Activated T-cell treated with anti-CD3 and anti-CD28 coated beads for 1 hour (primary cell): ENCODE measurements at regions not wholly inside any gene's neighbourhood (a gene's known extent, or its start where the extent isn't known, plus 50 kb on each side); places are given as distances from the start of the nearest gene placed in this dataset.

Source experiments
- DNase-seq: peaks from one replicate; pipeline ENCODE4 v3.0.0-alpha.2; 2020; ENCODE audit warnings: low read depth

DNA sequence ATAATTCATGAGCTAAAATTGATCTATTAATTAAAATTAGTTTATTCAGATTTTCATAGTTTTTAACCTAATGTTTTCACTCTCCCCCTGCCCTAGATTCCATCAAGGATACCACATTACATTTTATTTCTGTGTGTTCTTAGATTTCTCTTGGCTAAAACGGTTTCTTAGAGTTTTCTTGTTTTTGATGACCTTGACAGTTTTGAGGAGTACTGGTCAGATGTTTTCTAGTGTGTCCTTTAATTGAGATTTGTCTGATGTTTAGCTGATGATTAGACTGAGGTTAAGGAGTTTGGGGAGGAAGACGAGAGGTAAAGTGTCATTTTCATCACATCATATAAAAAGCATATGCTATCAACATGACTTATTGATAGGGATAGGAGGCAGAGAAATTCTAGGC lies 475.9 kb downstream of the SQOR start:
- DNase-seq, result no peak

DNA sequence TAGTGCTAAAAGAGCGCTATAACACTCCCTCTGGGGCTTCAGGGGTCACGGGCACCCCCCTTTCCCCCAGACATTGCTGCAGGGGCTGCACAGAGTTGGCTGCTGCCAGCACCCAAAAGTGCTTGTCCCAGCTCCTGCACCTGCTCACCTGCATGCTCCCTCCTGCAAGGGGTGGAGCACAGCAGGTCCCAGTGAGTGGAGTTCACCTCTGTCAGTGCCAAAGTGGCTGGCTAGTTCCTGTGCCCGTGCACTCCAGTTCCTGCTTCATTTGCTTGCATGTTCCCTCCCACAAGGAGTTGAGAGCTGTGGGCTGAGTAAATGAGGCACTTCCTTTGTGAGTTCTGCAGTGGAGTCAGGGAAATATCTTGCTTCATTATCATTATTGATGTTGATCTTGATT lies 476.9 kb downstream of the SQOR start:
- DNase-seq, result no peak

- no peak for DNase-seq
These were observed 482.2 kb downstream of the SQOR start for GRCh38 chr15:46117071-46117470.

DNA sequence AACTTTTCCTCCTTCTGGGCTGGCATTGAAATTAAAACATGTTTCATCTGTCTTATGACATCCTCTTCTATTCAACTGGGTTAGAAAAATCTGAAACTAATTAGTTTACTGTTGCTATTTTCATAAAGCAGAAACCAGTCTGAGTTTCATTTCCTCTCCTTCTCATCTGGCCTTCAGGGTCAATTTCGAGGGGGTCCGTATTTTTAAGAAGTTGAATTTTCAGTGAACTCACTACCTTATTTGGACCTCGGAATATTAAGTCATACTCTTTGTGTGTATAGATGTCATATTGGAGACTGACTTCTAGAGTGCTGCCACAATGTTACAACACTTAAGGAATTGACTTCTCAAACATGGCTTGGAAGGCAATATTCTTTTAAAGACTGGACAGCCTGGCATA lies 485.9 kb downstream of the SQOR start:
- DNase-seq, result no peak

DNA sequence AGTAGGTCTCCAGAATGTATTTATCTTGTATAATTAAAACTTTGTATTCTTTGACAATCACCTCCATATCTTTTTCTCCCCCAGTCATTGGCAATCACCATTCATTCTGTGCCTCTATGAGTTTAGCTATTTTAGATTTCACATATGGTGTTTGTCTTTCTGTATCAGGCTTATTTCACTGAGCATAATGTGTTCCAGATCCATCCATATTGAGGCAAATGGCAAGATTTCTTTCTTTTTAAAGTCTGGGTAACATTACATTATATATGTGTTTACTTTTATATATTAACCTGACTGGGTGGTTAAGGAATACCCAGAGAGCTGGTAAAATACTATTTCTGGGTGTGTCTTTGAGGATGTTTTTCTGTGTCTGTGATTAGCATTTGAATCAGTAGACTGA lies 486.6 kb downstream of the SQOR start:
- no peak for DNase-seq

DNA sequence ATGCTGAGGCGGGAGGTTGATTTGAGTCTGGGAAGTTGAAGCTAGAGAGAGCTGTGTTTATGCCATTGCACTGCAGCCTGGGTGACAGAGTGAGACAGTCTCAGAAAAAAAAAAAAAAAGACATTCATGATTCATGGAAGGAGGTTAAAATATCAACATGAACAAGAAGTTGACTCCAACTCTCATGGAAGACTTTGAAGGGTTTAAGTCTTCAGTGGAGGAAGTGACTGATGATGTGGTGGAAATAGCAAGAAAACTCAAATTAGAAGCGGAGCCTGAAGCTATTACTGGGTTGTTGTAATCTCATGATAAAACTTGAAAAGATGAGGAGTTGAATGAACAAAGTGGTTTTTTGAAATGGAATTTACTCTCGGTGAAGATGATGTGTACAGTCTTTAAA lies 491.8 kb downstream of the SQOR start:
- DNase-seq, result no peak

DNA sequence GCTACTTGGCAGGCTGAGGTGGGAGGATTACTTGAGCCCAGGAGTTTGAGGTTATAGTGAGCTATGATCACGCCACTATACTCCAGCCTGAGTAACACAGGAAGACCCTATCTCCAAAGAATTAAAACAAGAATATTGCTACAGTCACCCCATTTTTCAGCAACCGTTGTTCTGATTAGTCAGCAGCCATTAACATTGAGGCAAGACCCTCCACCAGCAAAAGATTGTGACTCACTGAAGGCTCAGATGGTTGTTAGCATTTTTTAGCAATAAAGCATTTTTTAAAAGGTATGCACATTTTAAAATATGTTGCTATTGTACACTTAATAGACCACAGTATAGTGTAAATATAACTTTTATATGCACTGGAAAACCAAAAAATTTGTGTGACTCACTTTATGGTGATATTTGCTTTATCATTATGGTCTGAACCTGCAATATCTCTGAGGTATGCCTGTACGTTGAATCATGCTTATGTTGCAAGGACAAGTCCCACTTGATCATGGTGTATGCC lies 492.6 kb downstream of the SQOR start:
- no peak for DNase-seq

DNA sequence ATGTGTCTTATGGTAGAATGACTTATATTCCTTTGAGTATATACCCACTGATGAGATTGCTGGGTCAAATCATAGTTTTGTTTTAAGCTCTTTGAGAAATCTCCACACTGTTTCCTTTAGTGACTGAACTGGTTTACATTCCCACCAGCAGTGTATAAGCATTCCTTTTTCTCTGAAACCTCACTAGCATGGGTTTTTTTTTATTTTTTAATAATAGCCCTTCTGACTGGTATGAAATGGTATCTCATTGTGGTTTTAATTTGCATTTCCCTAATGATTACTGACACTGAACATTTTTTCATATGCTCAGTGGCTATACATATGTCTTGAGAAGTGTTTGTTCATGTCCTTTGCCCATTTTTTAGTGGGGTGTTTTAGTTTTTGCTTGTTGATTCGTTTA lies 494.3 kb downstream of the SQOR start:
- DNase-seq, result no peak

GRCh38 chr15:46131876-46132275 lies 497.0 kb downstream of the SQOR start:
- DNase-seq, result no peak

- no peak for DNase-seq
These were observed 502.6 kb downstream of the SQOR start for GRCh38 chr15:46137443-46137842.

DNA sequence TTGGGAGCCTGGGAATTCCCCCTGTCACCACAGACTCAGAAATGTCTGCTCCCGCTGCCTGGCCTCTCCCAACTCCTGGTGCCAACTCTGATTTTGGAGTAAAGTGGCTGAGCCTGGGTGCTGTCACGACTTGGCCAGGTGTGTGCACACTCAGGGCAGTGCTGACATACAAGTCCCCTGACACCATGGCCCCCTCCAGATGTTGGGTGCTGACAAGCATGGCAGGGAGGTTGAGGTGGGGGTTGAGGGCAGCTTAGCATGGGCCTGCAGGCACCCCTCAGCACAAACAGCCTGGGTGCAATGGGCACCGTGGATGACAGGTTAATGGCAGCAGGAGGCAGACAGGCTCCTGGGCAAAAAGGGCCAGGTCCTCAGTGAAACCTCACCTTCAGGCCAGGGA lies 511.2 kb downstream of the SQOR start:
- DNase-seq, result no peak

GRCh38 chr15:46146915-46147314 lies 512.1 kb downstream of the SQOR start:
- DNase-seq, result no peak

DNA sequence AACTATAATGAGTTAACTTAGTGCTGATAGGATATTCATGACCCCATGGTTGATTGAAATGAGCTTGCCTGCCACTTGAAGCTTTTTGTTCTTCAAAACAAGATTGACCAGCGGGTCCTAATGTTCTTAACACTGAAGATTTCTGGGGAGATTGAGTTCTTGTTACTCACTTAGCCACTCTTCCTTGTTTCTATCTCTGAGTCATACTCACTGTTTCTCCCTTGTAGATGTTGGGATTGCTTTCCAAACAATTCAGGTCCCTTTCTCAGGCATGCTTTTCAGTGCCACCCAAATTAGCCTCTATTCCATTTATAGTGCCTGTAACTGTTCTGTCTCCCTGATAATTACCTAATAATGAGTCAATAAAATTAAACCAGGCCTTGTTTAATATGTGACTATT lies 517.0 kb downstream of the SQOR start:
- DNase-seq, result no peak

DNA sequence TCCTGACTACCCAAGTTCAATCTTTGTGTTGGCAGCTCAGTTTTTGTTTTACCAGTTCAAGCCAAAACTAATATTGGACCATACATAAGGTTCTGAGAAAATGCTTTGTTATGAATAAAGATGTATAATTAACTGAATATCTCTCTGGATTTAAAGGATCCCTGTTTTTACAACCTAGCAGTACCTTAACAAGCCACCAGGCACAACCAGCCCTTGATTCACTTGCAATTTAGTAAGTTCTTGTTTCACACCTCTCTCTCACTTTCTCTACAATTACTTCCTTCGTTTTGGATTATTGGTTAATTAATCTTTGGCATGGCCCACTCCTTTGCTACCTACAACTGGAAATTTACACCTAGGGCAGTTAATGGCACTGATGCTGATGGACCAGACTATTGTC lies 531.9 kb downstream of the SQOR start:
- no peak for DNase-seq

GRCh38 chr15:46170326-46170725 lies 535.5 kb downstream of the SQOR start:
- DNase-seq, result no peak

GRCh38 chr15:46174122-46174521 lies 539.3 kb downstream of the SQOR start:
- DNase-seq, result no peak

DNA sequence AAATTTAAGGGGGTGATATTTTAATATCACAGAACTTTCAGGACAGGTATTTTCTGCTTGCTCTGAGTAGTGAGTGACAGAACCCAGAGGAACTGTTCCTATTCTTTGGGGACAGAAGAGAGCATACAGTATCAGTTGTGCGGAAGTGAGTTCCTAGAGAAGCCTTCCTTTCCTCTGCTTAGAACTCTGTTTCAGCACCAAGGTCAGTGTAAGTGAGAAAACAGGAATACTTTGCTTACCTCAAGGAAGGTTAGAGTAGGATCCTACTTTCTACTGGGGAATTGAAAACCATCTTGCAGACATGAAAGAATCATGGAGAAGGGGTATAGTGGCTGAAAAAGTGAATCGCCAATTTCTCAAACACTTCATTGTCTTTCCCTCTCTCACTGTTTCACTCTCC lies 542.4 kb downstream of the SQOR start:
- DNase-seq, result no peak

DNA sequence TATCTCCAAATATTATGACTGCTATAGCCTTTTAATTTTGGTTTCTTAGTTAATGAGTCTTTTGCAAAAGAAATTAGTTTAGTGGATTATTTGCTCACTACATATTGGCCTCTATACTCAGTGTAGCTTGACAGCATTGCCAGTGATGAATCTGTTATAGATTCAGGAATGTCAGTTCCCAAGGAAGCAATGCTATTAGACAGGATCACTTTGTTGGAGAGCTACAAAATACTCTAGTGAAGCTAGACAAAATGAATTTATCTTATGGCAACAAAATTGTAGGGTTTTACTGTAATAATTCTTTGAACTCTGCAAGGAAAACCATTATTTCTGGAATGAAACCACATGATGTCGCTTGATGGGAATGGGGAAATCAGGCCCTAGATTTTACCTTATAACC lies 543.3 kb downstream of the SQOR start:
- DNase-seq, result no peak

DNA sequence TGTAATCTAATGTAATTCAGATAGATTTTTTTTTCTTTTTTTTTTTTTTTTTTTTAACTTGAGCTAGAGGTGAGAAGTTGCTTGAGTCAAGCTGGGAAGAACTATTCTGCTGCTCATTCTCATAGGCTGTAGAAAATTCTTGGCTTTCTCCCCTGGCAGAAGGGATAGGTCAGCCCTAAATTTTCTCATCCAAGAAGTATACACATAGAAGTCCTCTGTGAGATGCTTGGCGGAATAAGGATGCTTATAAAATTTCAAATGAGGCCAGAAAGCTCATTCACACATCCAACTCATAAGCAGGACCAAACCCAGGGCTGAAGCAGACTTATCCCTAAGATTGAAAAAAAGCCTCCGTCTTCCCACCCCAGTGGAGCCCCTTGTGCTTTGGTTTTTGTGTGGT lies 572.5 kb downstream of the SQOR start:
- no peak for DNase-seq

DNA sequence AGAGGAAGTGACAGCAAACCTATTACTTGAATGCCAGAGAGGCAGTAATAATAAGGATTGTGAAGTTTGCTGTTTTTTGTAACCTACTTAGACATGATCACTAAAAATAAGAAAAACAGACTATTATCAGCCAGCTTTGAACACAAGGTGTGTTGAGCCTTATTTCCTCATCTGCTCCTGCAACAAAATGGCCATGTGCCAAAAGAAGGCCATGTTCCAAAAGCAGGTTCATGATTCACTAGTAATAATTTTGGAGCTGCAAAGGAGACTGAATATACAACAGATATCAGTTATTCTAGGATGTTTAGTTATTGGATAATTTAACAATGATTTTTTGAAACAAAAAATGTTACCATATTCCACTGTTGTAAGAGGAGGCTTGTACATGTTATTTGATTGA lies 578.7 kb downstream of the SQOR start:
- no peak for DNase-seq

DNA sequence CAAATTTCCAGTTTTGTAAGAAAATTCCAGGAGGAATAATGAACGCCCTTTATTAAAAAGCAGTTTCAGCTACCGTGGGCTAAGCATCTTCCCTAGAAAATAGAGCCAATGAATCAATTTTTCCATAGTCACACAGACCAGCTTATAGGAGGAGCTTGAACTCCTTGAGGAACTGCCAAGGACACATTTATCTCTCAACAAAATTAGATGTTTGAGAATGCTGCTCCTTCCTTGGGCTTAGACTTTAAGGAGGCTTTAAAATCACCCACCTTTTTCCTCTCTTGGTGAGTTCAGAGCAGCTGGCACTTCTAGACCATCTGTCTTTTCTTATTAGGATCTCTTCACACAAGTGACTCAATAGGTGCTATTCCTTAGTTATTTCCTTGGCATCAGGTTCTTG lies 588.0 kb downstream of the SQOR start:
- DNase-seq, result no peak

DNA sequence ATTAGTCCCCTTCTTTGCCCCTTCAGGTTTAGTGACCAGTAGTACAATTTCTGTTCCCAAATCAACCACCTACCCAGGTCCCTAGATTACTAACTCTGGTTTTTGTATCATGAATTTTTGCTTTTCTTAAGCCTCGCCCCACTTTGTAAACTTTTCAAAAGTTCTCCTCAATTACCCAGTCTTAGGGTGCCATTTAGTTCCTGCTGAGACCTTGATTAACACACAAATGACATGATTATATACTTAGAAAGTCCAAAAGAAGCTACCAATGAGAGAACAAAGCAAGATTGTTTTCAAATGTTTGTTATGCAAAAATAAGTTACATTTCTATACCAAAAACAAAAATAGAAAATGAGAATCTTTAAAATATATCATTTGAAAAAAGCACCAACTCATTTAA lies 594.4 kb downstream of the SQOR start:
- no peak for DNase-seq

GRCh38 chr15:46231786-46232185 lies 597.0 kb downstream of the SQOR start:
- DNase-seq, result no peak

DNA sequence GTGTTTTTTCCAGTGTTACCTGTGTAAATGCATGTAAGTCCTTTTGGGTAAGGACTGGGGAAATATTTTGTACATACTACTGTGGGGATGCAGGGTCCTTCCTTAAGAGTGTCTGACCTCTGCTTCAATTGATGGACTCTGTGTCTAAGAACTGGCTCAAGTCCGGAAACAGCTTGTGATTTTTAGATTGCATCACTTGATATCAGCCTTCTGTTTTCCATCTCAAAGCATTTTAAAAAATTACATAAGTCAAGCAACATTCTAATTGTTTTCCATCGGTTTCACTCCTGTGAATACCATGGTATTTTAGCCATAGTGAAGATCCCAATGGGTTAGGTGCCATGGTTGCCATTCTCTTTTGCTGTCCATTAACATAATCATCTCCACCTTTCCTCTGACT lies 597.6 kb downstream of the SQOR start:
- DNase-seq, result no peak

GRCh38 chr15:46242935-46243334 lies 608.1 kb downstream of the SQOR start:
- no peak for DNase-seq
